Cardiac fibroblast (primary cell): ENCODE measurements at regions not wholly inside any gene's neighbourhood (a gene's known extent, or its start where the extent isn't known, plus 50 kb on each side); places are given as distances from the start of the nearest gene placed in this dataset.

ENCODE experiments used
- DNase-seq, 2 donors: peaks; one replicate each; pipeline versions ENCODE4 v3.0.0 to v3.0.0-alpha.2; 2010; ENCODE audit warnings: low read depth in 2 of 2
- H3K4me3 ChIP-seq, 2 donors: replicated peaks in 1 of 2; 1 replicate in 1 of 2; 2 replicates in 1 of 2; pipeline ENCODE4 v1.5.1; 2011; ENCODE audit warnings: low read depth in 2 of 2, low read length in 2 of 2, mild to moderate bottlenecking in 2 of 2, moderate library complexity in 1 of 2
- CTCF ChIP-seq: IDR thresholded peaks from one replicate; pipeline ENCODE4 v1.5.1; 2011; ENCODE audit warnings: low read depth, mild to moderate bottlenecking, low read length, inconsistent platforms

- no peak overlapping the region for H3K4me3 ChIP-seq
- TF ChIP-seq CTCF = no peak
- no peak for DNase-seq
These were observed 225.9 kb upstream of the MYO3A start for GRCh38 chr10:25707976-25708671.

GRCh38 chr10:25713894-25714240 lies 220.2 kb upstream of the MYO3A start:
- DNase-seq = no peak
- no peak overlapping the region for H3K4me3 ChIP-seq
- TF ChIP-seq CTCF = no peak

- no peak for DNase-seq
- no peak for TF ChIP-seq CTCF
- no peak overlapping the region for H3K4me3 ChIP-seq
These were observed 209.8 kb upstream of the MYO3A start for GRCh38 chr10:25724241-25724640.

GRCh38 chr10:25725917-25726716 lies 207.9 kb upstream of the MYO3A start:
- peak; percentile 68 to 78 for DNase-seq
- no peak overlapping the region for H3K4me3 ChIP-seq
- TF ChIP-seq CTCF = peak; percentile 70

GRCh38 chr10:25738776-25739175 lies 195.3 kb upstream of the MYO3A start:
- DNase-seq = no peak
- no peak for TF ChIP-seq CTCF
- no peak overlapping the region for H3K4me3 ChIP-seq

GRCh38 chr10:25743832-25744231 lies 190.2 kb upstream of the MYO3A start:
- no peak for DNase-seq
- H3K4me3 ChIP-seq = no peak overlapping the region
- no peak for TF ChIP-seq CTCF
